ENCODE measurements at regions not wholly inside any gene's neighbourhood (a gene's known extent, or its start where the extent isn't known, plus 50 kb on each side); places are given as distances from the start of the nearest gene placed in this dataset.
A peak's percentile ranks its signal among the peaks of the same experiment; 100 is the strongest.

DNA sequence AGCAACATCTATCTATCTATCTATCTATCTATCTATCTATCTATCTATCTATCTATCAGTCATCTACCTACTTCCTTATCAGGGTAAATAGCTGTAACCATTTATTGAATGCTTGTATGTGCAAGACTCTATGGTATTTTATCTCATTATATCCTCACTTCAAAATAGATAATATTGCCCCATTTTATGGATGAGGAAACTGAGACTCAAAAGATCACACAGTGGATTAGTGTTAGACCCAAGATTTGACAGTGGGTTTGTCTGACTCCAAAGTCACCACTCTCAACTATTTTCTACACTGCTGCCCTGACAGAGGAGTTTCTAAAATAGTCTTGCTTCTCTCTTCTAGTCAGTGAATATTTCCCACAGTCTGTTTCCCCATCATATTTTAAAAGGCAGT, 94.3 kb upstream of the NR3C1 start:
- no peak overlapping the region for H3K27ac ChIP-seq
- no peak overlapping the region for H3K4me3 ChIP-seq
- H3K4me1 ChIP-seq, result peaks cover 7 to 18% (median 12%) of the 10 kb centered on the region in 6 donors
- H3K27me3 ChIP-seq (replicated peaks in 1 of 7), result no peaks in the 10 kb centered on the region
- no peak for DNase-seq
- no peaks in the 10 kb centered on the region for H3K36me3 ChIP-seq
- TF ChIP-seq, protein P1, sequence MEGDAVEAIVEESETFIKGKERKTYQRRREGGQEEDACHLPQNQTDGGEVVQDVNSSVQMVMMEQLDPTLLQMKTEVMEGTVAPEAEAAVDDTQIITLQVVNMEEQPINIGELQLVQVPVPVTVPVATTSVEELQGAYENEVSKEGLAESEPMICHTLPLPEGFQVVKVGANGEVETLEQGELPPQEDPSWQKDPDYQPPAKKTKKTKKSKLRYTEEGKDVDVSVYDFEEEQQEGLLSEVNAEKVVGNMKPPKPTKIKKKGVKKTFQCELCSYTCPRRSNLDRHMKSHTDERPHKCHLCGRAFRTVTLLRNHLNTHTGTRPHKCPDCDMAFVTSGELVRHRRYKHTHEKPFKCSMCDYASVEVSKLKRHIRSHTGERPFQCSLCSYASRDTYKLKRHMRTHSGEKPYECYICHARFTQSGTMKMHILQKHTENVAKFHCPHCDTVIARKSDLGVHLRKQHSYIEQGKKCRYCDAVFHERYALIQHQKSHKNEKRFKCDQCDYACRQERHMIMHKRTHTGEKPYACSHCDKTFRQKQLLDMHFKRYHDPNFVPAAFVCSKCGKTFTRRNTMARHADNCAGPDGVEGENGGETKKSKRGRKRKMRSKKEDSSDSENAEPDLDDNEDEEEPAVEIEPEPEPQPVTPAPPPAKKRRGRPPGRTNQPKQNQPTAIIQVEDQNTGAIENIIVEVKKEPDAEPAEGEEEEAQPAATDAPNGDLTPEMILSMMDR (IDR thresholded peaks at IDR 0.05 in 8 of 11, conservative IDR thresholded peaks at IDR 0.05 in 3 of 11), result no peak
- TF ChIP-seq POLR2AphosphoS5 (IDR thresholded peaks at IDR 0.05), result no peak
- intact Hi-C loops (cut with DNase I; ENCODE audit: low total_unique reads), result no loop called here
- no peaks in the 10 kb centered on the region for H3K9me3 ChIP-seq

DNA sequence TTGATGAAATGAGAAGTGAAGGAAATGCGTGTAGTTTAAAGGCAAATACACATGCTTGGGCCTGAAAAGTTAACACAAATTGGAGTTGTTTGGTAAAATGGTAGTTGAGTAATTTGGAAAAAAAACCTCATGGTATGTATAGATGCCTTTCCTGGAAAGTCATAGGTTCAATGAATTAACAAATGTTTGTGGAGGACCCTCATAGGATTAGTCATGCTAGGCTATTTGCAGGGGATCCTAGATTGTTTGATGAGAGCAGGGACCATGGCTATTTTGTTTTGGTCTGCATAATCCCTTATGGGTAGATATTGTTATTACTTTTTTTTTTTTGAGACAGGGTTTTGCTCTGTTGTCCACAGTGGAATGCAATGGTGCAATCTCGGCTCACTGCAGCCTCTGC, 93.5 kb upstream of the NR3C1 start:
- intact Hi-C loops (cut with DNase I; ENCODE audit: low total_unique reads), result no loop called here

DNA sequence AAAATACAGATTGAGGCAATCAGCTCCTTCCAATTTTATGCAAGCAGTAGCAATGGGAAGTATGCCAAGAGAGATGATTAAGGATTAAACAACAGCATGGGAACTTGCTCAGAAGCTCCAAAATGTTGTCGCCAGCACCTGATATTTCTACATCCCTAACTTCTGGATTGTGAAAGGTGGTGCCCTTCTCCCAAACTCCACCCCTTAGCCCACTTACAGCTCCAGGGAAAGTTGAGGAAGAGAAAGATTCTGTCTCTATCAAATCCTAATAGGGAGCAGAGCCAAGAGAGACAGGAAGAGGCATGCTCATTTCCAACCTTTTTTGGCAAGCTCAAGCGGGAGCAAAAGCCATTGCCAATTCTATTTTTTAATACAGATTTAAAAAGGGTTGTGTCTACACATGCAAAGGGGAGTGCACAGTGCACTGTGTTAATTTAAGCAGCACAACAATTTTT, 92.4 kb upstream of the NR3C1 start:
- WGBS, 5 donors, result 19 to 68% (median 37%) methylated on average over 2 of the region's 2 CpGs
- Histone ChIP-seq H3K27me3 (replicated peaks in 1 of 7) (no peaks in the 10 kb centered on the region), H3K36me3 (no peaks in the 10 kb centered on the region), H3K9me3 (no peaks in the 10 kb centered on the region), H3K27ac (peak overlapping the region in 4 of 8 donors; percentile 10 to 41 (median 24)), H3K4me1 (peaks cover 4 to 18% (median 12%) of the 10 kb centered on the region in 6 donors), H3K4me3 (no peak overlapping the region)
- TF ChIP-seq POLR2A (IDR thresholded peaks at IDR 0.05), result no peak
- TF ChIP-seq, protein P1 (IDR thresholded peaks at IDR 0.05 in 8 of 11, conservative IDR thresholded peaks at IDR 0.05 in 3 of 11), result no peak
- intact Hi-C loops (cut with DNase I; ENCODE audit: low total_unique reads), result no loop called here
- DNase-seq, result no peak

More for the DNA sequence above, 93.5 kb upstream of the NR3C1 start:
- no peak for TF ChIP-seq POLR2AphosphoS5 (IDR thresholded peaks at IDR 0.05)
- TF ChIP-seq POLR2A (IDR thresholded peaks at IDR 0.05), result no peak
- TF ChIP-seq, protein P1 (IDR thresholded peaks at IDR 0.05 in 8 of 11, conservative IDR thresholded peaks at IDR 0.05 in 3 of 11), result no peak
- DNase-seq, result no peak
- Histone ChIP-seq H3K9me3 (no peaks in the 10 kb centered on the region), H3K27ac (no peak overlapping the region), H3K4me1 (peaks cover 7 to 18% (median 12%) of the 10 kb centered on the region in 6 donors), H3K36me3 (no peaks in the 10 kb centered on the region), H3K27me3 (replicated peaks in 1 of 7) (no peaks in the 10 kb centered on the region), H3K4me3 (no peak overlapping the region)
- WGBS, 5 donors, result 89 to 96% (median 96%) methylated on average over 2 of the region's 2 CpGs

DNA sequence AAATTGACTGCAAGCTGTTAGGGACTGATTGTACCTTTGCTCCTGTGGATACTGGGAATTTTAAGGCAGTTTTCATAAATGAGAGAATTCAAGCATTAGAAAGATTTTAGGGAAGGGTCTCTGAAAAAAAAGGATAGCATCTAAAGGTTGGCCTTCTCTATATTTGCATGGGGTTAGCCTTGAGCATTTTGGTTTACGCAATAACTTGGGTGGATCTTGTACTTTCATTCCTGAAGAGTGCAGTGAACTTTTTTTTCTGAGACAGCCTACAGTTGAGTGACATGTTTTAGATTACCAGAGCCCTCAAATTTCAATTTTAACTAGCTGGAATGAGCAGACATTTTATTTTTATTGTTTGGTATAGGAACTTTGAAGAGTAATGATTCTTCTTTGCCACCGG, 91.6 kb upstream of the NR3C1 start:
- Histone ChIP-seq H3K9me3 (no peaks in the 10 kb centered on the region), H3K27ac (peak overlapping the region in 4 of 8 donors; percentile 10 to 41 (median 24)), H3K4me3 (no peak overlapping the region), H3K4me1 (peaks cover 4 to 18% (median 12%) of the 10 kb centered on the region in 6 donors), H3K36me3 (no peaks in the 10 kb centered on the region), H3K27me3 (replicated peaks in 1 of 7) (no peaks in the 10 kb centered on the region)
- no peak for TF ChIP-seq POLR2AphosphoS5 (IDR thresholded peaks at IDR 0.05)
- no peak for TF ChIP-seq POLR2A (IDR thresholded peaks at IDR 0.05)
- TF ChIP-seq, protein P1 (IDR thresholded peaks at IDR 0.05 in 8 of 11, conservative IDR thresholded peaks at IDR 0.05 in 3 of 11), result no peak
- 85 to 94% (median 91%) methylated on average over 2 of the region's 2 CpGs for WGBS, 5 donors
- intact Hi-C loops (cut with DNase I; ENCODE audit: low total_unique reads), result no loop called here
- no peak for DNase-seq

Data from spleen (tissue), 11 donors.